Pulmonary artery endothelial cell (primary cell): ENCODE measurements at regions not wholly inside any gene's neighbourhood (a gene's known extent, or its start where the extent isn't known, plus 50 kb on each side); places are given as distances from the start of the nearest gene placed in this dataset.

Experiments
- DNase-seq: peaks from one replicate; pipeline ENCODE4 v3.0.0-alpha.2; 2011; ENCODE audit warnings: low read depth, low spot score

DNA sequence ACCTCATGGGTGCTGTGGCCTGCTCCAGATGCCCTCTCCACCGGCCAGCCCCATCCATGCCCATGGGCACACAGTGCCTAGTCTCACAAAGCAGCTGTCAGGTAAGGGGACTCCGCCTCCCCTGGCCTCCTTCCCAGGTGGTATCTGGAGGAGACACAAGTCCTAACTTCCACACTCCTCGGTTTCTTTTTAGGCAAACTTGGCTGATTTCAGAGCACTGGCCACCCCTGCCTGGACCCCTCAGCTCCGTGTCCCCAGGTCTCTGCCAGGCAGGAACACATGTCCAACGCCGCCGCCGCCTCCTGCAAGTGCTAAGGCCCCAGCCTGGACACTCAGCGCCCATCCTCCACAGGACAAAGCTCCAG is 324.1 kb upstream of the DIO3 start:
- no peak for DNase-seq

DNA sequence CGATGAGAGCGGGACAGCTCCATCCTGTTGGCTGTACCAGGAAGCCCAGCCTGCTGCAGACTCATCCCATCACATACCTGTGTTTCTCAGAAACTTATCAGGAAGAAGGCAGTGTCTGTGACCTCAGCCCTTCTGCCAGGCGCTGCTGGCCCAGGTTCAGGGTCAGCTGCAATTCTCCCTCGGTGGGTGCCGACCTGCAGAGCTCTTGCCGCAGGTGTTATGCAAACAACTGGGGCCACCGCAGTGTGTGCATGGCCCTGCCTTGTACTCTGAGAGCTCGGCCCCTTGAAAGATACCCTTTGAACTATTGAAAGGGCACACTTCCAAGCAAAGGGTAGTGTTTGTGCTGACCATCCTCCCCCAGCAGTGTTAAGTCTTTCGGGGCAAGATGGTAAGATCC is 322.2 kb upstream of the DIO3 start:
- DNase-seq, result no peak

- DNase-seq, result no peak
Measured at GRCh38 chr14:101241147-101241546, 320.1 kb upstream of the DIO3 start.

DNA sequence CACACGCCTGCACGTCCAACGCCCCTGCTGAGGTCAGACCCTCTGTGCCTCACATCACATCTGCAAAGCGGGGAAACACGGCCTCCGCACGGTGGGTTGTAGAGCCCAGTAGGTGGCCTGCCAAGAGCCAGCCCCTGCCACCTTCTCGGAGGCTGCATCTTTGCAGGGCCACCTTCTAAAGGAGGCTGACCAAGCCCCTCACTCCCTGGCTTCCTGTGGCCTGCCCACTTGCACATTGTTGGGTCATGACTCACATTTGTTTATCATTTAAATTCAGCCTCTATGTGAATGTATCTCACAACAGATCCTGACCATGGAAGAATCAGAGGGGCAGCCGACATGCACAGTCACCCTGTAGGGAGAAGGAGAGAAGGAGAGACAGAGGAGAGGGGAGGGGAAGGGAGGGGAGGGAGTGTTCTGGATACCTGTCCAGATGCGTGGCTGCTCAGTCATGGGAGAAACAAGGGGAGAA is 319.5 kb upstream of the DIO3 start:
- no peak for DNase-seq

- no peak for DNase-seq
Measured at GRCh38 chr14:101242442-101243385, 318.6 kb upstream of the DIO3 start.

DNA sequence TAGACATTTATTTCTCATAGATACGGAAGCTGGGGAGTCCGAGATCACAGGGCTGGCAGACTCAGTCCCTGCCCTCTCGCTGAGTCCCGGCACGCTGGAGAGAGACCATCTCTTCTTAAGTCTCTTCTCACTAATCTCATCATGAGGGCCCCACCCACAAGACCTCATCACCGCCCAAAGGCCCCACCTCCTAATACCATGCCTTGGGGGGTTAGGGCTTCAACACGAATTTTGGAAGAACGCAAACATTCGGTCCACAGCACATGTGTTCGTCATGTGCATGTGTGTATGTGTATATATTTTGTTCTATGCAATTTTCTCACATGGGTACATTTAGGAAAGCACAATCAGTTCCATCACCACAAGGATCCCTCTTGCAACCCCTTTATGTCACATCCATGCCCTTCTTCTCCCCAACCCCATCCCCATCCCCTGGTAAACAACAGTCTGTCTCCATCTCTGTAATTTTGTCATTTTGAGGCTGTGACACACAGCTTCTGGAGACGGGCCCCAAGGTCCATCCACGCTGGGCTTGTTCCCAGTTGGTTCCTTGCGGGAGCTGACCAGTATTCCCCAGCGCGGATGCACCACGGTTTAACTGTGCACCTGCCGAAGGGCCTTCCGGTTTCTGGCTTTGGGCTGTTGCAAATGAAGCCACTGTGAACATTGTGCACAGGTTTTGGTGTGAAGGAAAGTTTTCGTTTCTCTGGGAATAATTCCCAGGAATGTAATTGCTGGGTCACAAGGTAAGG is 317.5 kb upstream of the DIO3 start:
- no peak for DNase-seq

- DNase-seq, result no peak
Measured at GRCh38 chr14:101246894-101247841, 314.1 kb upstream of the DIO3 start.

DNA sequence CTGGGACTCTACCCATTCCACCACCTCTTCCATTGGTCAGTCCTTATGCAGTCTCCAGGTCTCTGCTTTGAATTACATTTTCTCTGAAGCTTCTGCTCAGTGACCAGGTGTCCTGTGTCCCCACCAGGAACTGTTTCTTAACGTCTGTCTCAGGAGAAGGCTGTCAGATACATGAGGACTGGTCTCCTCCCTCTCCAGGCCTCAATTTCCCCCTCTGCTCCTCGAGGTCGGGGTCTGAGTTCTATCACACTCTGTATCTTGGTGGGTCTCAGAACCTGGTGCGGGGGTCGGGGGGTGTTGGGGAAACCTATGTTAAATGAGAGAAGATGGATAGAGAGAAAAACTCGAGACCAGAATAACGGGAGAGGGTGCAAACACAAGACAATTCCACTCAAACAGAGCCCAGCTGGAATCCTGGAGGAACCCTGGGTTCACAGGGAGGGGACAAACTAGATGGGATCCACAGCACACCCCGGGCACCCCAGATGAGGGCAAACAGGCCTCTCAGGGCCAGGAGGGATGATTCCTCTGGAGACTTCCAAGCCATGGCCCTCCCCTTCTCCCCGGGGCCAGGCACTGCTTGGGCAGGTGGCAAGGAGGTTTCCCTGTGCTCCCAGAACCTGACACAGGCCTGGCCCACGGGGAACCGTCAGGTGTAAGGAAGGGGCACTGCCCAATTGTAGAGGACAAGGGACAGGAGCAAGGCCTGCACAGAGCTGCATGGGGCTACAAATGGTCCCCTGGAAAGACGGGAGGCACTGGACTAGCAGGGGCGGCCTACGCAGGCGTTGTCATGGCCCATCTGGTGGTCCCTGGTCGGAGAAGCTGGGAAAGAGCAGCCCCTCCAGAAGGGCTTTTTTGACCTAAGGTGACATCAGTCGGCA is 313.2 kb upstream of the DIO3 start:
- no peak for DNase-seq

DNA sequence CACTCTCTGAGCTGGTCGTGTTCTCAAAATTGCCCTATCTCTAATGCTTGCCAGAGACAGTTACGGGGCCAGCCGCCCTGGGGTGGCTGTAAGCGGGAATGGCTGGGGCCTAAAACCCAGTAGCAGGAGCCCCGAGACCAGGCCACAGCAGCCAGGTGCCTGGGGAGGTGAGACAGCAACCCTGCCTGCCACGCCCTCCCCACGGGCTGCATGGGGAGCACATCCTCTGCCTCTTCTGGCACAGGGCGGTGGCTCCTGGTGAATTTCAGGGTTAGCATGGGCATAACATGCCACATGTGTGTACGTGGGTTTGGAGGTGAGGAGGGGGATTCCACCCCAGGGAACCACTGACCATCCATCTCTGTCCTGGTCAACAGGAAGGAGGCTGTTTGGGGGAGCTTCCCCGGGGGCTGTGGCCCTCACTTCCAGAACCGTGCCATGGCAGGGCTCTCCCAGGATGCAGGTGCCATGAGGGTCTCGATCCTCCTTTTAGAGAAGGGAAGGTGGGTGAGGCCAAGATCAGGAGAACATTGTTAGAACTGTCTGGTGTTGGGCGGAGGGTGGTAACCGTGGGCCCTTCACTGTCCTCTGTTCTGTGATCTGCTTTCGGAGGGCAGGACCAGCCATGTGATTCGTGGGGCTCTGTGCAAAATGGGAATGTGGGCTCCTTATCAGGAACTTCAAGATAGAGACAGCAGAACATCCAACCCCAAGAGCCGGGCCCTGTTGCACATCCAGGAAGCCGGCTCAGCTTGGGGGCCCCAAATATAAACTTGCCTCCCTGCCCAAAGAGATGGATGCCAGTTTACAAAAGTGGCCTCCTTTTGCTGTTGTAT is 312.2 kb upstream of the DIO3 start:
- no peak for DNase-seq

GRCh38 chr14:101249676-101250036 is 311.6 kb upstream of the DIO3 start:
- DNase-seq, result no peak

DNA sequence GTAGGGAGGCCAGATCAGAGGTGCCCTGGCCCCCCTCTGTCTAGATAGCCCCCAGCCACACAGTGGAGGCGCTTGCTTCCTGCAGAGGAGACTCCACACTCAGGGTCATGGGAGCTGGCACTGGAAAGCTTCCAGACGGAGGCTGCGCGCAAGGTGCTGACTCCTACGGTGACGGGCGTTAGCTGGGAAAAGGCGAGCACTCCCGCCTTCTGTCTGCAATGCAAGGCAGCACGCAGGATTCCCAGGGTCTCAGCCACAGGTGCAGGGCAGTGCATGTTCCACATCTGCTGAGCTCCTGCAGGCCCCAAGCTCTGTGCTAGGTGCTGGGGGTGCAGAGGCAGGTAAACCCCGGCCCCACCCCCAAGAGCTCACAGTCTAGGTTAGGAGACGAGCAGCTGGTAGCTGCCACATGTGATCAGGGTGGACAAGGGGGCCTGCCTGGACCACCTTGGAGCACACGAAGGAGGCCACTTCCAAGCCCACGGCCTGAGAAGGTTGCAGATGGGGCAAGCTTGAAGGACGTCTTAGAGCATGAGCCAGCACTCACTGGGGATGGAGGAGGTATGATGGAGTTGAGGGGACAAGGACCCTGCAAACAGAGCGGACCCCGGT is 310.9 kb upstream of the DIO3 start:
- DNase-seq, result no peak

- no peak for DNase-seq
Measured at GRCh38 chr14:101250948-101251811, 310.1 kb upstream of the DIO3 start.

DNA sequence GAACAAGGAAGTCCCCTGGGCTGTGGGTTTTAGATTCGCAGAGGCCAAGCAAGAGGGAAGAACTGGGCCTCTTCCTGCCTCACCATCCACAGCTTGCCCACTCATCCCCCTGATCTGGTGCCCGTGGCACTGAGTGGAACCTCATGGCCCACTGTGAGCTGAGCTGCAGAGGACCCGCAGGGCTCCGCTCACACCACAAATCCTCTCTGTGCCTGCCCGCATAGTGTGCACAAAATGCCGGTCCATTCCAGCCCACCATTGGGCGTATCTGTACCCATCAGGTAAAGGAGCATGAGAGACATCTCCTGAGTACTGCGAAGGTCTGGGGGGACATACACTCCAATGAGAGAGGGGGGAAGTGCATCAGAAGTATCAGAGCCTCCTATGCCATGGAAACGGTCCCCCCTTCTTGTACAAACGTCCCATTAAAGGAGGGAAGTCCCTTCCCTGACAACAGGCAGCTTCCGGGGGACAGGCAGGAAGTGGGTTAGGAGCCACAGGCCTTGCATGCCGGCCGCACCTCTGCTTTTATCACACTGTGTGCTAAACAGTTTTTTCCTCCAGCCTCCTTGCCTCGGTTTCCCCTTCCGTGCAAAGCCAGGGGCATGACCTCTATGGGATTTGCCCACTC is 309.4 kb upstream of the DIO3 start:
- DNase-seq, result no peak

DNA sequence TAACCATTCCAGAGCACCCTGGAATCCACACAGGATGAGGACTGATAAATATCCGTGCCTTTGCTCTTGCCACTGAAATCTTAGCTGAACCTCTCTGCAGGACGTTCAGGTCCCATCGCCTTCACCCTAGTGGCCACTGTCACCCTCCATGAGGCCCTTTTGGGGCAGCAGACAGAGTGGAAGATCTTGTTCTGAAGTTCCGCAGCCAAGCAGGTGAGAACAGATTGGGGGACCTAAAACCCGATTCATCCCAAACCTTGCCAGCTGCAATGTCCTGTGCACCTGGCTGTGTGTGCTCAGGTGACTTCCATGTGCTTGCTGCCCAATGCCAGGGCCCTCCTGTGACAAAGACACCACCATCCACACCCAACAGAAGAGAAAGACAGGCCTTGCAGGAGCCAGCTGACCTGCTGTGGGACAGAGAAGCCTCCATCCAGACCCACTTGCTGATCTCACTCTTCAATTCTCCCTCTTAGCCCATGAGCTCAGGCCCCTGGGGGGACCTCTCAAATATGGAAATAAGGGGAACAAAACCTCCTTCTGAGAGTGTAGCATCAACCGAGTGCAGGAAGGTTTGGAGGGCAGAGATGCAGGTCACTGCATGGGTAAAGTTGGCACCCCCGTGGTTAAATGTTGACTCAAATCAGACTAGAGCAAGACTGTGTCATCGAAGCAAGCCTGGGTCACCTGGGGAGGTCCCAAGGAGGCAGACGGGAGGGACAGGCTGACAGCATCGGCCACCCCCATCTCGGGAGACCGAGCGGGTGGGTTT is 308.7 kb upstream of the DIO3 start:
- DNase-seq, result no peak

DNA sequence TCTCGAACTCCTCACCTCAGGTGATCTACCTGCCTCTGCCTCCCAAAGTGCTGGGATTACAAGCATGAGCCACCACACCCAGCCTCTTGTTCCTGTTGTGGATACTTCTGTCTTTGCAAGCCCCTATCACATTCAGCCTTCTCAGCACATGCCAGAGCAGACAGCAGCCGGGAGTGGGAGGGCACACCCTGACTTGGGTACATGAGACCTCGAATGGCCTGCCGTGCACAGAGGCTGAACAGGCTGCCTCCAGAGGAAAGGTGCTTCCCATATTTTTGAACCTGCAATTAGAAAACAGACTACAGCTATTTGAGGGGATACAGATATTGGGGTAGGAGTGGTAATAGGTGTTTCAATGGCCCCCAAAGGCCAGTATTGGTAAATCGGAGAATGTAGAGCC is 307.3 kb upstream of the DIO3 start:
- DNase-seq, result no peak

- no peak for DNase-seq
Measured at GRCh38 chr14:101254805-101255764, 306.2 kb upstream of the DIO3 start.
